ENCODE measurements at regions not wholly inside any gene's neighbourhood (a gene's known extent, or its start where the extent isn't known, plus 50 kb on each side); places are given as distances from the start of the nearest gene placed in this dataset.

GRCh38 chr13:90883592-90883991, 463.9 kb upstream of the MIR17HG start:
- Histone ChIP-seq H3K4me1 (replicated peaks in 1 of 2; ENCODE audit: control insufficient read depth in 2 of 2, insufficient read depth in 2 of 2, low read length in 2 of 2) (no peaks in the 10 kb centered on the region), H3K79me2 (ENCODE audit: control insufficient read depth, insufficient read depth, low read length) (no peaks in the 10 kb centered on the region), H3K9me3 (replicated peaks; ENCODE audit: control insufficient read depth, insufficient read depth, low read depth, low read length) (peaks cover 2% of the 10 kb centered on the region; the same call in 1 of the 2 replicates), H3K36me3 (ENCODE audit: control insufficient read depth, insufficient read depth, low read length) (no peaks in the 10 kb centered on the region), H2AFZ (ENCODE audit: low read depth, low read length) (no peak overlapping the region), H4K20me1 (replicated peaks; ENCODE audit: control insufficient read depth, insufficient read depth, low read length) (no peaks in the 10 kb centered on the region), H3K27ac (ENCODE audit: extremely low read depth, low read depth, low read length) (no peak overlapping the region), H3K9me1 (ENCODE audit: control insufficient read depth, insufficient read depth, low read length) (no peaks in the 10 kb centered on the region), H3K27me3 (ENCODE audit: control insufficient read depth in 2 of 2, insufficient read depth in 2 of 2, low read length in 2 of 2) (no peaks in the 10 kb centered on the region; a peak in 1 of 5 replicates), H3K4me2 (ENCODE audit: insufficient read depth, low read length) (no peak overlapping the region), H3K9ac (ENCODE audit: insufficient read depth in 1 of 2, low read depth in 2 of 2, low read length in 2 of 2) (no peak overlapping the region), H3K4me3 (no peak overlapping the region)
- in situ Hi-C loops (cut with MboI), result no loop called here
- no peak for ATAC-seq
- intact Hi-C loops (cut with micrococcal nuclease), result no loop called here
- BruUV-seq (replicated peaks), result no TSS peak
- DNase-seq (ENCODE audit: extremely low read depth in 1 of 4, low spot score in 3 of 4), result no peak
- TF ChIP-seq, protein P1, sequence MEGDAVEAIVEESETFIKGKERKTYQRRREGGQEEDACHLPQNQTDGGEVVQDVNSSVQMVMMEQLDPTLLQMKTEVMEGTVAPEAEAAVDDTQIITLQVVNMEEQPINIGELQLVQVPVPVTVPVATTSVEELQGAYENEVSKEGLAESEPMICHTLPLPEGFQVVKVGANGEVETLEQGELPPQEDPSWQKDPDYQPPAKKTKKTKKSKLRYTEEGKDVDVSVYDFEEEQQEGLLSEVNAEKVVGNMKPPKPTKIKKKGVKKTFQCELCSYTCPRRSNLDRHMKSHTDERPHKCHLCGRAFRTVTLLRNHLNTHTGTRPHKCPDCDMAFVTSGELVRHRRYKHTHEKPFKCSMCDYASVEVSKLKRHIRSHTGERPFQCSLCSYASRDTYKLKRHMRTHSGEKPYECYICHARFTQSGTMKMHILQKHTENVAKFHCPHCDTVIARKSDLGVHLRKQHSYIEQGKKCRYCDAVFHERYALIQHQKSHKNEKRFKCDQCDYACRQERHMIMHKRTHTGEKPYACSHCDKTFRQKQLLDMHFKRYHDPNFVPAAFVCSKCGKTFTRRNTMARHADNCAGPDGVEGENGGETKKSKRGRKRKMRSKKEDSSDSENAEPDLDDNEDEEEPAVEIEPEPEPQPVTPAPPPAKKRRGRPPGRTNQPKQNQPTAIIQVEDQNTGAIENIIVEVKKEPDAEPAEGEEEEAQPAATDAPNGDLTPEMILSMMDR (IDR thresholded peaks at IDR 0.05 in 2 of 3, conservative IDR thresholded peaks at IDR 0.05 in 1 of 3; ENCODE audit: insufficient read depth in 2 of 3, low read depth in 1 of 3, low read length in 3 of 3), result peak in 1 of 3 experiments; percentile 10; a peak in 1 of 6 replicates
- TF ChIP-seq MAFK (IDR thresholded peaks at IDR 0.05; ENCODE audit: low read length), result no peak
- no peak for FAIRE-seq
- CTCF ChIA-PET (ENCODE audit: low intra/inter-chr PET ratio), result no interaction called here
- POLR2A ChIA-PET, result no interaction called here
- 3% methylated on average over 2 of the region's 2 CpGs for WGBS (ENCODE audit: insufficient coverage, low coverage, missing lambda C conversion rate)

DNA sequence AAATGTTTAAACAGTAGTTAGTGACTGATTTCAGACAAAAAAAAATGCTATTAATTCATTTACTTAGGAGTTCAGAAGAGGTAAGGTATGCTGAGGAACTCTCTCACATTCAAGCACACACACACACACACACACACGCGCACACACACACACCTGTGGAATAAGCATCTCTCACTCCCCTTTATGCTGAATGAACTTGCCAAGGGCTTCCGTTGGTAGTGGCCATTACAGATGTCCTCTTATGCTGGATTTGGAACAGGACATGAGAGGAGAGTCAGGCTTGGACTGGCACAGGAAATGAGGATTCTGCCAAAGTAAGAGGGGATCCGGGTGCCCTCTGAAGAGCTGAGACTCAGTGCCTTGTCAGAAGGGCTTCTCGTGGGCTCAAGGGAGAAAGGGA, 463.4 kb upstream of the MIR17HG start:
- under 1% methylated on average over 5 of the region's 5 CpGs for WGBS (ENCODE audit: insufficient coverage, low coverage, missing lambda C conversion rate)
- POLR2A ChIA-PET, result no interaction called here
- BruUV-seq (replicated peaks), result no TSS peak

More for the DNA sequence above, 463.4 kb upstream of the MIR17HG start:
- FAIRE-seq (no peak), ATAC-seq (no peak), DNase-seq (ENCODE audit: extremely low read depth in 1 of 4, low spot score in 3 of 4) (no peak)
- CTCF ChIA-PET (ENCODE audit: low intra/inter-chr PET ratio), result no interaction called here
- no peaks in the 10 kb centered on the region; a peak in 1 of 5 replicates for H3K27me3 ChIP-seq (ENCODE audit: control insufficient read depth in 2 of 2, insufficient read depth in 2 of 2, low read length in 2 of 2)
- intact Hi-C loops (cut with micrococcal nuclease), result no loop called here
- H3K4me2 ChIP-seq (ENCODE audit: insufficient read depth, low read length), result no peak overlapping the region
- H3K9me1 ChIP-seq (ENCODE audit: control insufficient read depth, insufficient read depth, low read length), result no peaks in the 10 kb centered on the region
- H3K9me3 ChIP-seq (replicated peaks; ENCODE audit: control insufficient read depth, insufficient read depth, low read depth, low read length), result peaks cover 2% of the 10 kb centered on the region; the same call in 1 of the 2 replicates
- H4K20me1 ChIP-seq (replicated peaks; ENCODE audit: control insufficient read depth, insufficient read depth, low read length), result no peaks in the 10 kb centered on the region
- no peak overlapping the region for H2AFZ ChIP-seq (ENCODE audit: low read depth, low read length)
- H3K4me1 ChIP-seq (replicated peaks in 1 of 2; ENCODE audit: control insufficient read depth in 2 of 2, insufficient read depth in 2 of 2, low read length in 2 of 2), result no peaks in the 10 kb centered on the region
- H3K79me2 ChIP-seq (ENCODE audit: control insufficient read depth, insufficient read depth, low read length), result no peaks in the 10 kb centered on the region
- no peaks in the 10 kb centered on the region for H3K36me3 ChIP-seq (ENCODE audit: control insufficient read depth, insufficient read depth, low read length)
- no peak overlapping the region for H3K4me3 ChIP-seq
- in situ Hi-C loops (cut with MboI), result no loop called here
- no peak overlapping the region for H3K27ac ChIP-seq (ENCODE audit: extremely low read depth, low read depth, low read length)
- H3K9ac ChIP-seq (ENCODE audit: insufficient read depth in 1 of 2, low read depth in 2 of 2, low read length in 2 of 2), result no peak overlapping the region

Measured in K562 (cell line).